NCI-H2029 (cell line): ENCODE measurements at regions not wholly inside any gene's neighbourhood (a gene's known extent, or its start where the extent isn't known, plus 50 kb on each side); places are given as distances from the start of the nearest gene placed in this dataset.

Experiments used
- DNase-seq: peaks from one replicate; lab custom pipeline; 2025; lab: John Stamatoyannopoulos, UW

- DNase-seq, result no peak
These were observed 50.8 kb upstream of the PDZD8 start for GRCh38 chr10:117425974-117426566.

- no peak for DNase-seq
These were observed 49.8 kb upstream of the PDZD8 start for GRCh38 chr10:117424883-117425649.
